ENCODE measurements at regions not wholly inside any gene's neighbourhood (a gene's known extent, or its start where the extent isn't known, plus 50 kb on each side); places are given as distances from the start of the nearest gene placed in this dataset.
"Not testable (repeated sequence)": the region's sequence is repeated elsewhere in the genome, so short reads cannot be mapped to it uniquely, and the experiment has no call there.

- H3K36me3 ChIP-seq: no peaks in the 10 kb centered on the region
- H3K9me3 ChIP-seq: peaks cover 0 to 9% of the 10 kb centered on the region in 2 donors
- no peak for DNase-seq (ENCODE audit: low spot score)
- H3K4me3 ChIP-seq: no peak overlapping the region
- H3K27me3 ChIP-seq: no peaks in the 10 kb centered on the region
- H3K4me1 ChIP-seq: no peaks in the 10 kb centered on the region
- no peak overlapping the region for H3K27ac ChIP-seq
- TF ChIP-seq CTCF (IDR thresholded peaks at IDR 0.05): no peak
Measured at GRCh38 chr5:145449794-145450193, 385.3 kb downstream of the PRELID2 start.

DNA sequence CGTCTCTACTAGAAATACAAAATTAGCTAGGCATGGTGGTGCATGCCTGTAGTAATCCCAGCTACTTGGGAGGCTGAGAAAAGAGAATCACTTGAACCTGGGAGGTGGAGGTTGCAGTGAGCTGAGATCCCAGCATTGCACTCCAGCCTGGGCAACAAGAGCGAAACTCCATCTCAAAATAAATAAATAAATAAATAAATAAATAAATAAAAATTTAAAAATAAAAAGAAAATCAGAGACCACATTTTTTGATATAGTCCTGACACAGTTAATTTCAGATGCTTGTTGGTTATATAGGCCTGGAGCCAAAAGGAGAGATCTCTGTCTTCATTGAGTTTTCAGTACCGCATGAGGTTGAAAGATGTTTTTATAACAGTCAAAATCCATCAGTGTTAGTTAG, 388.3 kb downstream of the PRELID2 start:
- not testable (repeated sequence) for H3K36me3 ChIP-seq; H3K27me3 ChIP-seq; DNase-seq (ENCODE audit: low spot score); H3K9me3 ChIP-seq; H3K4me3 ChIP-seq; H3K27ac ChIP-seq; H3K4me1 ChIP-seq

DNA sequence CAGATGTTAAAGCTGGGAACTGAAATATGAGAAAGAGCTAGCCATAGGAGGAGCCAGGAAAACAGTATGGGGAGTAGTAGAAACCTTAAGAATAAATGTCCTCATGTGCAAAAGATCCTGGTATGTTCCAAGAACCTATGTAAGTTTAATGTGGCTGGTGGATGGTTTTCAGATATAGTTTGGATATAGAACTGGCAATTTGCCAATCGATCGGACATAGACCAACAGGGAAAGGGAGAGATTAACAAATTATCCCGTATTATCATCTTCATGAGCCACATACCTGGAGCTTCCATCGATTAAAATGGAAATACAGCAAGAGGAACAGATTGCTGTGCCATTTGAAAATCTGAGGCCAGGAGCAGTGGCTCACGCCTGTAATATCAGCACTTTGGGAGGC, 388.7 kb downstream of the PRELID2 start:
- DNase-seq (ENCODE audit: low spot score): no peak
- Histone ChIP-seq H3K4me3 (no peak overlapping the region), H3K27ac (no peak overlapping the region), H3K4me1 (no peaks in the 10 kb centered on the region), H3K27me3 (no peaks in the 10 kb centered on the region), H3K9me3 (peaks cover 0 to 9% of the 10 kb centered on the region in 2 donors), H3K36me3 (no peaks in the 10 kb centered on the region)
- no peak for TF ChIP-seq CTCF (IDR thresholded peaks at IDR 0.05)

DNA sequence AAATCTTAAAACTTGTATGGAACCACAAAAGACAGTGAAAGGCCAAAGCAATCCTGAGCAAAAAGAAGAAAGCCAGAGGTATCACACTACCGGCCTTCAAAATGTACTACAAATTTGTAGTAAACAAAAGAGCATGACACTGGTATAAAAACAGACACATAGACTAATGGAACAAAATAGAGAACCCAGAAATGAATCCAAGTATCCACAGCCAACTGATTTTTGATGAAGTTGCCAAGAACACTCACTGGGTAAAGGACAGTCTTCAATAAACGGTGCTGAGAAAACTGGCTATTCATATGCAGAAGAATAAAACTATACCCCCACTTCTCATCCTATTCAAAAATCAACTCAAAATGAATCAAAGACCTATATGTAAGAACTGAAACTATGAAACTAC, 390.1 kb downstream of the PRELID2 start:
- no peak overlapping the region for H3K27ac ChIP-seq
- H3K4me1 ChIP-seq: no peaks in the 10 kb centered on the region
- no peak overlapping the region for H3K4me3 ChIP-seq
- no peak for DNase-seq (ENCODE audit: low spot score)
- no peaks in the 10 kb centered on the region for H3K36me3 ChIP-seq
- no peaks in the 10 kb centered on the region for H3K27me3 ChIP-seq
- H3K9me3 ChIP-seq: peaks cover 0 to 9% of the 10 kb centered on the region in 2 donors
- TF ChIP-seq CTCF (IDR thresholded peaks at IDR 0.05): no peak

- Histone ChIP-seq H3K27ac (no peak overlapping the region), H3K4me3 (no peak overlapping the region), H3K36me3 (no peaks in the 10 kb centered on the region), H3K4me1 (no peaks in the 10 kb centered on the region), H3K27me3 (no peaks in the 10 kb centered on the region), H3K9me3 (peaks cover 0 to 3% of the 10 kb centered on the region in 2 donors)
- DNase-seq (ENCODE audit: low spot score): no peak
- no peak for TF ChIP-seq CTCF (IDR thresholded peaks at IDR 0.05)
Measured at GRCh38 chr5:145443964-145444363, 391.2 kb downstream of the PRELID2 start.

DNA sequence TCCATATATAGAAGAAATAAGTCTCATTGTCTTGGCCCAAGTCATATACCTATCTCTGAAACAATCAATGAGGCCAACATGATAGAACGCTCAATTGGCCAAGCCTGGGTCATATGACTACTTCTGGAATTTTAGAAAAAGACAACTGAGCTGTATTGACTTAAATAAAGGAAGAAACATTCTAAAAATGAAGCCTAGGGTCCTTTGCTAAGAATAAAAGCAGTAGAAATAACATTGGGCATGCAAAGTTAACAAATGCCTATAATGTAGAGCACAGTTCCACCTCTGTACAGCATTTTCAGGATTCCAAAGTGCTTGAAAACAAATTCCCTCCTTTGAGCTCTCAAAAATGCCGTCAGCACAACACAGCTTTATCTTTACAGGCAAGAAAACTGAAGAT, 391.8 kb downstream of the PRELID2 start:
- Histone ChIP-seq H3K4me1 (no peaks in the 10 kb centered on the region), H3K9me3 (no peaks in the 10 kb centered on the region), H3K36me3 (no peaks in the 10 kb centered on the region), H3K27ac (no peak overlapping the region), H3K4me3 (no peak overlapping the region), H3K27me3 (no peaks in the 10 kb centered on the region)
- TF ChIP-seq CTCF (IDR thresholded peaks at IDR 0.05): no peak
- DNase-seq (ENCODE audit: low spot score): no peak

- H3K27ac ChIP-seq; H3K4me3 ChIP-seq; DNase-seq (ENCODE audit: low spot score); H3K4me1 ChIP-seq; H3K36me3 ChIP-seq; H3K27me3 ChIP-seq; H3K9me3 ChIP-seq: not testable (repeated sequence)
Measured at GRCh38 chr5:145442661-145443060, 392.5 kb downstream of the PRELID2 start.

Measured in right atrium auricular region (tissue), 2 donors.